Right ventricle myocardium inferior (tissue), 1 donor: ENCODE measurements at regions not wholly inside any gene's neighbourhood (a gene's known extent, or its start where the extent isn't known, plus 50 kb on each side); places are given as distances from the start of the nearest gene placed in this dataset.
"Not testable (repeated sequence)": the region's sequence is repeated elsewhere in the genome, so short reads cannot be mapped to it uniquely, and the experiment has no call there.

Experiments
- ATAC-seq: fragments of 200-7000 bp; cut with Tn5 transposase; one replicate; pipeline ENCODE4 v1.9.1; 2020; ENCODE audit warnings: mild to moderate bottlenecking, moderate library complexity
- DNase-seq: peaks from one replicate; pipeline ENCODE4 v3.0.0; 2021; ENCODE audit errors: missing footprints
- intact Hi-C: fragments of 100-400 bp; cut with DNase I; formaldehyde crosslinking; loops from one replicate; pipeline ENCODE4 v1.11.0; 2022
- donor health status: DM: no; HTN: yes; CAD: no; lungs with severe emphysema.

- ATAC-seq (no peak), DNase-seq (no peak)
- intact Hi-C loops = no loop called here
Measured at GRCh38 chr16:26365161-26365940, 673.6 kb downstream of the HS3ST4 start.

GRCh38 chr16:26371349-26371869, 679.6 kb downstream of the HS3ST4 start:
- ATAC-seq = no peak
- intact Hi-C loops = no loop called here
- DNase-seq = no peak

DNA sequence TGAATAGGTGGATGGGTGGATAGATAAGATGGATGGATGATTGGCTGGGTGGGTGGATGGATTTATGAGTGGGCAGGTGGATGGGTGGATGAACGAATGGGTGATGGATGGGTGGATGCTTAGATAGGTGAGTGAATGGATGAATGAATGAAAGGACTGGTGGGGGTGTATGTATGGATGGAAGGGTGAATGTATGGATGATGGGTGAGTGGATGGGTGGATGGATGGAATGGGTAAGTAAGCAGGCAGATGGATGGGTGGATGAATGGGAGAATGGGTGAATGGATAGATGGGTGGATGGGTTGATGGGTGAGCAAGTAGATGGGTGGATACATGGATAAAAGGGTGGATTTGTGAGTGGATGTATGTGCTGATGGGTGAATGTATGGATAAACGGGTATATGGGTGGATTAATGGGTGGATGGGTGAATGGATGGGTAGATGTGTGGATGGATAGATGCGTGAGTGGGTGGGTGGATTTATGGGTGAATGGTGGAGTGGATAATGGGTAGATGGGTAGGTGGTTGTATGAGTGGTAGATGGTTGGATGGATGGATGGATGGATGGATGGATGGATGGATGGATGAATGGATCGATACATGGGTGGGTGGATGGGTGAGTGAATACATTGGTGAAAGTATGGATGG, 682.6 kb downstream of the HS3ST4 start:
- ATAC-seq (no peak), DNase-seq (no peak)
- intact Hi-C loops = no loop called here

- DNase-seq (no peak), ATAC-seq (no peak)
- intact Hi-C loops = no loop called here
Measured at GRCh38 chr16:26382586-26382985, 684.1 kb upstream of the C16orf82 start.

DNA sequence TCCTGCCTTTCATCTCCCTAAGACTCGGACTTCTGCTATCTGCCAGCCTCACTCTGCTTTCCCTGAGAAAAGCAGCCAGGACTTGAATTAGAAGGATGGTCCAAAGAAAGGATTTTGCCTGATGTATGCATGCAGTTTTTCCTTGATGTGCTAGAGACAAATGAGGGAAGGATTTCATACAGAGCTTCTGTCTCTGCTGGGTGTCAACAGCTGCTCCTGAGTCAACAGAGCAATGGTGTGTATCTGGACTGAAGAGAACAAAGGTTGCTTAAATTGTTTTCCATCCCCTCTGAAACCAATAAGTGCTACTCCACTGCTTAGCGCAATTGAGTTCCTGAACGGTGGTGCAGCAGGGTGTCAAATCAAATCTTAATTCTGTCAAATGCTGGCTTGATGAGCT, 680.6 kb upstream of the C16orf82 start:
- no peak for ATAC-seq
- no peak for DNase-seq
- intact Hi-C loops = no loop called here

DNA sequence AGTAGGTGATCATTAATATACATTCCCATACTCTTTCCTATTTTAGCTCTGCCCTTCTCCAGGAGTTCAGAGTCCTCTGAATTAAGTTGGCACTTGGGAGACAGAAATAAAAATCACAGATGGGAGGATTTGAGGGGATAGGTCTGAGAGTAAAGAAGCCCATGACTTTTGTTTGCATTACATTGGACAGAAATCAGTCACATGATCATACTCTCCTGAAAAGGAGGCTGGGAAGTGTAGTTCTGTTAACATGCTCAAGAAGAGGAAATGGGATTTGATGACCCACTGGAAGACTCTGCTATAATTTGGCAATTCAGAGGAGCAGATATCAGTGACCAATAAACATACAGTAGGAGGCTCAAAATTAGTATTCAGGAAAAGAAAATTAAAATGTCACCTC, 674.9 kb upstream of the C16orf82 start:
- ATAC-seq (no peak), DNase-seq (no peak)
- intact Hi-C loops = no loop called here

GRCh38 chr16:26394409-26394808, 672.3 kb upstream of the C16orf82 start:
- ATAC-seq (no peak), DNase-seq (no peak)
- intact Hi-C loops = no loop called here

DNA sequence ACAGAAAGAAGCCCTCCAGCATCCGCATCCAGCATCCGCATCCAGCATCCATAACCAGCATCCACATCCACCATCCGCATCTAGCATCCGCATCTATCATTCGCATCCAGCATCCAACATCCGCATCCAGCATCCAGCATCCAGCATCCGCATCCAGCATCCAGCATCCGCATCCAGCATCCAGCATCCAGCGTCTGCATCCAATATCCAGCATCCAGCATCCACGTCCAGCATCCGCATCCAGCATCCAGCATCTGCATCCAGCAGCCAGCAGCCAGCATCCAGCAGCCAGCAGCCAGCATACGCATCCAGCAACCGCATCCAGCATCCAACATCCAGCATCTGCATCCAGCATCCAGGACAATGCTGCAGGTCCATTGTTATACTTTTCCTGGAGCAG, 671.0 kb upstream of the C16orf82 start:
- intact Hi-C loops = no loop called here
- ATAC-seq (no peak), DNase-seq (no peak)

GRCh38 chr16:26396511-26397235, 670.1 kb upstream of the C16orf82 start:
- ATAC-seq = no peak
- no peak for DNase-seq
- intact Hi-C loops = no loop called here

GRCh38 chr16:26413780-26414179, 652.9 kb upstream of the C16orf82 start:
- ATAC-seq = no peak
- no peak for DNase-seq
- intact Hi-C loops = no loop called here

- ATAC-seq, DNase-seq, intact Hi-C loops: not testable (repeated sequence)
Measured at GRCh38 chr16:26419458-26419857, 647.3 kb upstream of the C16orf82 start.

DNA sequence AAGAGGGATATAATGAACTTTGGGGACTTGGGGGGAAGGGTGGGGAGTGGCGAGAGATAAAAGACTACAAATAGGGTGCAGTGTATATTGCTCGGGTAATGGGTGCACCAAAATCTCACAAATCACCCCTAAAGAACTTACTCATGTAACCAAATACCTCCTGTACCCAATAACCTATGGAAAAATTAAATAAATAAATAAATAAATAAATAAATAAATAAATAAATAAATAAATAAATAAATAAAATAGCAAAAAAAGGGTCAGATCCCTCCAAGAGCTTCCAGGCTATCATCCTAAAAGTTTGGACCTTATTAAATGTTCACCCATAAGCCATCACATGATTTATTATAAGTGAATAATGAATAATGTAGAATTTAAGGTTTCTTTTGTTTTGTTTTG, 636.1 kb upstream of the C16orf82 start:
- no peak for ATAC-seq
- intact Hi-C loops = no loop called here
- no peak for DNase-seq

- intact Hi-C loops = no loop called here
- DNase-seq (no peak), ATAC-seq (no peak)
Measured at GRCh38 chr16:26433807-26434206, 632.9 kb upstream of the C16orf82 start.

DNA sequence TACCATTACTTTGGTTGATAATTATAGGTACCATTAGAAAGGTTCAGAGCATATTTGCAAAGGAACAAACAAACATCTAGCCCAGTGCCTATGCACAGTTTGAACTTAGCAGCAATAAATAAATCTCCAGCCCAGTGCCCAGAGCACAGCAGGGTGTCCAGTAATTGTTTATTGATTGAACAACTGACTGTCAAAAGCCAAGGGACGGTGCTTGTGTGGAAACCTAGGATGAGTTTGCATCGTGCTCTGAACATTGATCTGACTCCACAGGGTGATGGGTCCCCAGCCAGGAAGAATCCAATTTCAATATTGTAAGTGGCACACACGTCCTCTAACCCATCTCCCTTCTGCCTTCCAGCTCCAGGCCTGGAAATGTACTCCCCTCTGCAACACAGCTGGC, 625.5 kb upstream of the C16orf82 start:
- DNase-seq (no peak), ATAC-seq (no peak)
- intact Hi-C loops = no loop called here

DNA sequence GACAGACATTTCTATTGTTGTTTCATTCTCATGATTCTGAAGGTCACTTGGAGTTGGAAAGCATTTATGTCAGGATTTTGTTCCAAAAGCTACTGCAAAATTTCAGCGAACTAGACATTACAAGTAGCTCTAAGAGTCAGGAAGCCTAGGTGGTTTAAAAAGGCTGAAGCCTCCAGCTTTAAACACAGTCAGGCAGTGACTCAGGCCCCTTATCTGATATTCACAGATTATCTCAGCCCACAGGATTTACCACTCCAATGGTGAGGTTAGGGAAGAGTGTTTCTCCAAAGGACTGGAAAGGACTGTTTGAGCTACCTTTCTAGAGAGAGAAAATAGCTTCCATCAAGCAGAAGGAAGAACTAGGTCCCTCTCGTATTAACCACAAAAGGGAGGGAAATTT, 624.4 kb upstream of the C16orf82 start:
- intact Hi-C loops = no loop called here
- no peak for ATAC-seq

GRCh38 chr16:26447570-26447969, 619.2 kb upstream of the C16orf82 start:
- intact Hi-C loops = no loop called here
- no peak for DNase-seq

More for the DNA sequence above, 624.4 kb upstream of the C16orf82 start:
- no peak for DNase-seq

GRCh38 chr16:26453215-26453614, 613.5 kb upstream of the C16orf82 start:
- intact Hi-C loops = no loop called here
- DNase-seq = no peak
- ATAC-seq = no peak

More at GRCh38 chr16:26447570-26447969, 619.2 kb upstream of the C16orf82 start:
- ATAC-seq = no peak

DNA sequence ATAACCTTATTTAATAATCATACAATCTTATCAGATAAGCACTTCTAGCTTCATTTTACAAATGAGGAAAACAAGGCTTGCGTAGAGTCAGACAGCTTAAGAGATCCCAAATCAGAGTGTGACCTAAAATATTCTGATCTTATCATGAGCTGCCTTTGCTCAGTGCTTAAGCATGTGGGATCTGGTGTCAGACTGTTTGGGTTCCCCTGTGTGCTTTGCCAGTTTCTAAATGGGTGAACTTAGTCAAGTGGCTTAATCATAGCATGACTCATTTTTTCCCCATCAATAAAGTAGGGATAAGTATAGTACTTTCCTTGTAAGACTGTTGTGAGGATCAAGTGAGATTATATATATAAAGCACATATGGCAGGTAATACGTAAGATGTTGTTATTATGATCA, 612.6 kb upstream of the C16orf82 start:
- ATAC-seq = no peak
- DNase-seq = no peak
- intact Hi-C loops = no loop called here

GRCh38 chr16:26456074-26456473, 610.7 kb upstream of the C16orf82 start:
- ATAC-seq (no peak), DNase-seq (no peak)
- intact Hi-C loops = no loop called here

DNA sequence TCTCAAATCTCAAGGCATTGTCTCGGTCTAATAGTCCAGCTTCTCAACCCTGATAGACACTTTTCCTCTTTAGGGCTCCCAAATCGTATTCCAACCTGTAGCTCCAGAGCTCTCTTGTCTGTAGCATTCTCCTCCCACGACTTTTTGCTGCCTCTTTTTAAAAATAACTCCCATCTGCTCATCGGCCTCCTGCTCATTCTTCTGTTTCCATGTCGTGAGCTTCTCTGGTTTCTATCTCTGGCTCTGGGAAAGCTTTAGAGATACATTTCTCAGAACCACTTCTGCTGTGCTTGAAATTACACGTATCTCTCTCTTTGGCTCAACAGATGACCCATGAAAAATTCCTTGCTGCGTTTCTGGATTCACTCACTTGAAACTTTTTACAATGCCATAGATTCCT, 609.6 kb upstream of the C16orf82 start:
- ATAC-seq (no peak), DNase-seq (no peak)
- intact Hi-C loops = no loop called here
